CD4-positive, alpha-beta T cell (primary cell): ENCODE measurements at regions not wholly inside any gene's neighbourhood (a gene's known extent, or its start where the extent isn't known, plus 50 kb on each side); places are given as distances from the start of the nearest gene placed in this dataset.

Source experiments
- ATAC-seq: fragments of 200-7000 bp; cut with Tn5 transposase; one replicate; pipeline ENCODE4 v1.10.0; 2022; ENCODE audit warnings: mild to moderate bottlenecking; ENCODE audit not compliant: poor library complexity
- CTCF ChIA-PET: fragments of 350-600 bp; sonication (Branson Sonifier 250); formaldehyde crosslinking; loops from one replicate; lab custom pipeline; 2021; ENCODE audit warnings: antibody characterized with exemption, inconsistent platforms; lab: Charles Lee
- POLR2A ChIA-PET: fragments of 350-600 bp; sonication (Branson Sonifier 250); formaldehyde crosslinking; loops from one replicate; lab custom pipeline; 2021; ENCODE audit warnings: antibody characterized with exemption, inconsistent platforms; lab: Charles Lee
- DNase-seq, 14 experiments: peaks; one replicate each; pipeline ENCODE4 v3.0.0-alpha.2; 2013 to 2020; ENCODE audit warnings: mixed read lengths in 2 of 14
- H3K27ac ChIP-seq, 2 donors: one replicate each; pipeline versions ENCODE4 v1.5.1 to v1.7.0; 2013; ENCODE audit warnings: low read length in 2 of 2, low read depth in 1 of 2, mild to moderate bottlenecking in 1 of 2
- H3K27me3 ChIP-seq, 2 experiments: 1 replicate in 1 of 2; 2 replicates in 1 of 2; pipeline versions ENCODE4 v1.6.1 to v1.7.0; 2013; ENCODE audit warnings: low read length in 2 of 2, control low read depth in 1 of 2, mild to moderate bottlenecking in 1 of 2, moderate library complexity in 1 of 2; ENCODE audit not compliant: insufficient read depth in 2 of 2, control insufficient read depth in 1 of 2
- H3K36me3 ChIP-seq: one replicate; pipeline ENCODE4 v1.6.1; 2013; ENCODE audit warnings: low read length, control low read depth; ENCODE audit not compliant: insufficient read depth
- H3K4me1 ChIP-seq: one replicate; pipeline ENCODE4 v1.6.1; 2013; ENCODE audit warnings: low read length, control low read depth; ENCODE audit not compliant: insufficient read depth
- H3K4me3 ChIP-seq: one replicate; pipeline ENCODE4 v1.5.1; 2013; ENCODE audit warnings: mild to moderate bottlenecking, low read length, moderate library complexity
- H3K9me3 ChIP-seq, 2 experiments: 1 replicate in 1 of 2; 2 replicates in 1 of 2; pipeline versions ENCODE4 v1.6.1 to v1.7.0; 2013; ENCODE audit warnings: low read length in 2 of 2, mild to moderate bottlenecking in 2 of 2, control low read depth in 1 of 2, moderate library complexity in 1 of 2; ENCODE audit not compliant: control insufficient read depth in 1 of 2, insufficient read depth in 1 of 2
- H3K27ac Mint-ChIP-seq: one replicate; pipeline ENCODE4 v1.8.0; 2020; ENCODE audit warnings: mixed read lengths
- H3K27me3 Mint-ChIP-seq: one replicate; pipeline ENCODE4 v1.8.0; 2021; ENCODE audit warnings: mixed read lengths
- H3K36me3 Mint-ChIP-seq: one replicate; pipeline ENCODE4 v1.8.0; 2021; ENCODE audit warnings: low read depth, mixed read lengths
- H3K4me1 Mint-ChIP-seq: one replicate; pipeline ENCODE4 v1.8.0; 2021; ENCODE audit warnings: low read depth, mixed read lengths
- H3K4me3 Mint-ChIP-seq: one replicate; pipeline ENCODE4 v1.8.0; 2020; ENCODE audit warnings: mild to moderate bottlenecking, mixed read lengths
- H3K9me3 Mint-ChIP-seq: one replicate; pipeline ENCODE4 v1.8.0; 2020; ENCODE audit warnings: mixed read lengths
- intact Hi-C, 2 experiments: fragments of 100-400 bp; cut with DNase I in 1 of 2; cut with micrococcal nuclease in 1 of 2; formaldehyde crosslinking; loops; one replicate each; pipeline versions ENCODE4 v1.15.1 to v1.9.0; 2023 to 2025; cut with DNase I, micrococcal nuclease
- TF ChIP-seq, protein P1 (sequence below): fragments of 200-600 bp; IDR thresholded peaks from one replicate; pipeline ENCODE4 v1.8.0; 2022; ENCODE audit warnings: antibody characterized with exemption, mild to moderate bottlenecking

DNA sequence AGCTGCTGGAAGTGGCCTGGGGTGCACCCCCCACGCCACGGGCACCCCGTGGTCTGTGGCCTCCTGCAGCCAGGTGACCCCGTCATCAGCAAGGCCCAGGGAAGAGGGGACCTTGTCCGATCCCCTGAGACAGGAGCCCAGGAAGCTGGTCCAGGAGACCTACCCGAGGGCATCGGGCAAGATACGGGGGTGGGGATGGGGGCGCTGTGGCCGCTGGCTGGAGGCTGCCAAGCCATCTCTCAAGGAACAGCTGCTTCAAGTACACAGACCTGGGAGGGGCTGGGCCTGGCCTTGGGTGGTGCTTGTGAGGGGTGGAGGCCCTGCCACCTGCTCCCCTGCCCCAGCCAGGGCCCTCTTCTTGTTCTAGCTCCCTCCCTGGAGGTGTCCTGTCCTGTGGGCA is 1272.1 kb downstream of the BRD1 start:
- Histone ChIP-seq H3K9me3 (peaks cover 0 to 25% of the 10 kb centered on the region in 2 experiments), H3K4me1 (no peaks in the 10 kb centered on the region), H3K36me3 (no peaks in the 10 kb centered on the region), H3K27ac (no peak overlapping the region), H3K4me3 (no peak overlapping the region), H3K27me3 (no peaks in the 10 kb centered on the region)
- no peaks in the 10 kb centered on the region for H3K27me3 Mint-ChIP-seq
- TF ChIP-seq, protein P1, sequence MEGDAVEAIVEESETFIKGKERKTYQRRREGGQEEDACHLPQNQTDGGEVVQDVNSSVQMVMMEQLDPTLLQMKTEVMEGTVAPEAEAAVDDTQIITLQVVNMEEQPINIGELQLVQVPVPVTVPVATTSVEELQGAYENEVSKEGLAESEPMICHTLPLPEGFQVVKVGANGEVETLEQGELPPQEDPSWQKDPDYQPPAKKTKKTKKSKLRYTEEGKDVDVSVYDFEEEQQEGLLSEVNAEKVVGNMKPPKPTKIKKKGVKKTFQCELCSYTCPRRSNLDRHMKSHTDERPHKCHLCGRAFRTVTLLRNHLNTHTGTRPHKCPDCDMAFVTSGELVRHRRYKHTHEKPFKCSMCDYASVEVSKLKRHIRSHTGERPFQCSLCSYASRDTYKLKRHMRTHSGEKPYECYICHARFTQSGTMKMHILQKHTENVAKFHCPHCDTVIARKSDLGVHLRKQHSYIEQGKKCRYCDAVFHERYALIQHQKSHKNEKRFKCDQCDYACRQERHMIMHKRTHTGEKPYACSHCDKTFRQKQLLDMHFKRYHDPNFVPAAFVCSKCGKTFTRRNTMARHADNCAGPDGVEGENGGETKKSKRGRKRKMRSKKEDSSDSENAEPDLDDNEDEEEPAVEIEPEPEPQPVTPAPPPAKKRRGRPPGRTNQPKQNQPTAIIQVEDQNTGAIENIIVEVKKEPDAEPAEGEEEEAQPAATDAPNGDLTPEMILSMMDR, result no peak
- no peaks in the 10 kb centered on the region for H3K9me3 Mint-ChIP-seq
- ChIA-PET CTCF (no interaction called here), POLR2A (no interaction called here)
- no peaks in the 10 kb centered on the region for H3K4me1 Mint-ChIP-seq
- intact Hi-C loops, result no loop called here
- H3K27ac Mint-ChIP-seq, result no peak overlapping the region
- no peak for DNase-seq
- ATAC-seq, result no peak
- no peak overlapping the region for H3K4me3 Mint-ChIP-seq
- no peaks in the 10 kb centered on the region for H3K36me3 Mint-ChIP-seq

- no peaks in the 10 kb centered on the region for H3K27me3 Mint-ChIP-seq
- H3K27ac ChIP-seq, result no peak overlapping the region
- no peaks in the 10 kb centered on the region for H3K4me1 ChIP-seq
- H3K27ac Mint-ChIP-seq, result no peak overlapping the region
- H3K36me3 ChIP-seq, result no peaks in the 10 kb centered on the region
- no peak overlapping the region for H3K4me3 Mint-ChIP-seq
- ATAC-seq (no peak), DNase-seq (no peak)
- ChIA-PET CTCF (no interaction called here), POLR2A (no interaction called here)
- no peak overlapping the region for H3K4me3 ChIP-seq
- TF ChIP-seq, protein P1, result no peak
- H3K9me3 Mint-ChIP-seq, result no peaks in the 10 kb centered on the region
- H3K9me3 ChIP-seq, result peaks cover 0 to 25% of the 10 kb centered on the region in 2 experiments
- no peaks in the 10 kb centered on the region for H3K4me1 Mint-ChIP-seq
- intact Hi-C loops, result no loop called here
- no peaks in the 10 kb centered on the region for H3K36me3 Mint-ChIP-seq
- no peaks in the 10 kb centered on the region for H3K27me3 ChIP-seq
Measured at GRCh38 chr22:48554893-48555572, 1272.6 kb downstream of the BRD1 start.

DNA sequence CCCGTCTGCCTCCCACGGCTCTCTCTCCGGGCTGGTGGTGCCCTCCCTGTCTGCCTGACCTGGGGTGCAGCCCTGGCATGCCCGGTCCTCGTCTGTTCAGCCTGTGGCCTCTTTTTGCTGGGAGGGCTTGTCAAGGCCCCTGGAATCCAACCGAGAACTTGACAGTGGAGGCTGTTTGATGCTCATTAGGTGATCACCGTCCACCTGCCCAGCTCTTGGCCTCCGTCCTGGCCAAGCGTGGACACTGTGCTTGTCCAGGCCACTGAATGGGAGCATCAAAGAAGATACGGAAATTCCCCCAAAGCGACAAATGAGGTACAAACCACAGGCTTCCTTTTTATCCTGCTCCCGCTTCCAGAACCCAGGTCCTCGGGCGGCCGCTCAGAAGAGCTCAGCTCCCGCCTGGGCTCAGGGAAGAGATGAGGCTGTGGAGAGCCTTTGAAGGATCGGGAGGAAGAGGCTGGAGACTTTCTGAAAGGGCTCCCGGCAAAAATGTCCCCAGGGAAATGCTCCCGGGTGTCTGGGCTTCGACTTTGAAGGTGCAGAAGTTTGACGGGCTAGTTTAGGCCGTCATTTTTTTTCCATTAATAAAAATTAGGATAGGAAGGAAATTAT is 1273.9 kb downstream of the BRD1 start:
- POLR2A ChIA-PET, result no interaction called here
- H3K9me3 Mint-ChIP-seq, result no peaks in the 10 kb centered on the region
- intact Hi-C loops, result no loop called here

More for the DNA sequence above, 1273.9 kb downstream of the BRD1 start:
- ATAC-seq (no peak), DNase-seq (no peak)
- Histone ChIP-seq H3K4me1 (no peaks in the 10 kb centered on the region), H3K27me3 (no peaks in the 10 kb centered on the region), H3K4me3 (no peak overlapping the region), H3K27ac (no peak overlapping the region), H3K36me3 (no peaks in the 10 kb centered on the region), H3K9me3 (peaks cover 0 to 25% of the 10 kb centered on the region in 2 experiments)
- CTCF ChIA-PET, result no interaction called here
- TF ChIP-seq, protein P1, result no peak
- Mint-ChIP-seq H3K4me3 (no peak overlapping the region), H3K27ac (no peak overlapping the region), H3K27me3 (no peaks in the 10 kb centered on the region), H3K36me3 (no peaks in the 10 kb centered on the region), H3K4me1 (no peaks in the 10 kb centered on the region)
